Activated T-cell treated with anti-CD3 and anti-CD28 coated beads for 24 hours (primary cell): ENCODE measurements at regions not wholly inside any gene's neighbourhood (a gene's known extent, or its start where the extent isn't known, plus 50 kb on each side); places are given as distances from the start of the nearest gene placed in this dataset.

Source experiments
- DNase-seq: peaks from one replicate; pipeline ENCODE4 v3.0.0-alpha.2; 2020; ENCODE audit warnings: low read depth

GRCh38 chr13:89602655-89603054 lies 1744.8 kb upstream of the MIR17HG start:
- no peak for DNase-seq

- no peak for DNase-seq
These were observed 1744.3 kb upstream of the MIR17HG start for GRCh38 chr13:89603187-89603586.

DNA sequence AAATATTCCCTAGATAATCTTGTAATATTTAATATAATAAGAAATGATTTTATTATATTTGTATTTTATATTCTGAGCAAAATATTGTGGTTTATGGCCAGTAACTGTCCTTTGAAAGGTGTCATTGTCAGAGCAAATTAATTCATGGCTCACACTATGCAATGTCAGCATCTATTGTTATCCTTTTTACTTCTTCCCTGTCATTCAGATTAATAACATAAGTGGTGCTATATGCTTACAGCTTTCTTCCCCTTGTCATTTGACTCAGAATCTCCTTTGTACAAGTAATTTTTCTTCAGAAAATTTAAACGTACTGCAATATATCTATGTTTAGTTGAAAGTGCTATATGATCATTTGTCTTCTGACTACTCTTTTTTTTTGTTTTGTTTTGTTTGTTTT lies 1738.2 kb upstream of the MIR17HG start:
- DNase-seq: no peak

DNA sequence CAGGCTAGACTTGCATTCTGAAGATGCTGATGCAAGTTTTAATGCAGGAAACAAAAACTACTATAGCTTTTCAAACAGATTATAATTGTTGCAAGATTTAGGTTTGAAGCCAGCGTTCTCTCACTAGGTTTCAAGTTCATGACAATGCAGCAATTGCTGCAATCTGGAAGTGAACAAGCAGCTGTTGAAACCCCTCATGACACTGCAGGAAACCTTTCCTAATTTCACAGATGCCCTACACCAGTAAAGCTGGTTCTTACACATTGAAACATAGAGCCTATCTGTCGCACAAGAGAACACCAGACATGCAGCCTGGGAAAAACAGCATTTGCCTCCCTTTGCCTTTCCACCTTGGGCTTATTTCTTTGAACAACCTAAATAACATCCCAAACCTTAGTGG lies 1737.2 kb upstream of the MIR17HG start:
- DNase-seq: no peak

DNA sequence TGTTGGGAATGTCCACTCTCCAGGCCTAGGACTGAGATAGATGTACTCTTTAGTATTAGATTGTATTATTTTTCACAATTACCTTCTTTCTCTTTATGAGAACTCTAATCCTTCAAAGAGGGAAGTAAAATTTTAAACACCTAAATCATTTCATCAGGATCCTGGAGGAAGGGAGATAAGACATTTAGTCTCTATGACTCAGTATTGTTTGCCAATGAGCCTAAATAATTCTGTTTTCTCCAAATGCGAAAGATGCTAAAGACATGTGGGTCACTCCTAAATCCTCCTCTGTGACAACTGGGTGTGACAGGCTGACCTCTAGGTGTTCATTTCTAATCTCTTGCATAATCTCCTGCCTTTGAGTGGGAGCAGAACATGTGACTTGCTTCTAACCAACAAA lies 1736.6 kb upstream of the MIR17HG start:
- DNase-seq: no peak

- DNase-seq: no peak
These were observed 1719.5 kb upstream of the MIR17HG start for GRCh38 chr13:89627996-89628395.

DNA sequence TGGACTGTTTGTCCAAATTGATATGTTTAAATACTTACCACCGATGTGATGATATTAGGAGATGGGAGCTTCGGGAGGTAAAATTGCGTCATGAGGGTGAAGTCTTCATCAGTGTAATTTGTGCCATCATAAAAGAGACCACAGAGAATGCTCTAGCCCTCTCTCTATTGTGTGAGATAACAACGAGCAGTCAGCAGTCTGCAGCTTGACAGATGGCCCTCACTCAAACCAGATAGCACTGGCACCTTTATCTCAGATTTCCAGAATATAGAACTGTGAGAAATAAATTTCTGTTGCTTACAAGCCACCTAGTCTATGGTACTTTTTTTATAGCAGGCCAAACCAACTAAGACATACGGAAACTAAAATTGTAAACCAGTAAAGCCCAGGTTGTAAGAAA lies 1718.9 kb upstream of the MIR17HG start:
- no peak for DNase-seq

DNA sequence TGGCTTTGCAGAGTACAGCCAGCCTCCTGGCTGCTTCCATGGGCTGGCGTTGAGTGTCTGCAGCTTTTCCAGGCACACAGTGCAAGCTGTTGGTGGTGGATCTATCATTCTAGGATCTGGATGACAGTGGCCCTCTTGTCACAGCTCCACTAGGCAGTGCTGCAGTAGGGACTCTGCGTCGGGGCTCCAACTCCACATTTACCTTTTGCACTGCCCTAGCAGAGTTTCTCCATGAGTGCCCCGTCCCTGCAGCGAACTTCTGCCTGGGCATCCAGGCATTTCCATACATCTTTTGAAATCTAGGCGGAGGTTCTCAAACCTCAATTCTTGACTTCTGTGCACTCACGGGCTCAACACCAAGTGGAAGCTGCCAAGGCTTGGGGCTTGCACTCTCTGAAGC lies 1697.3 kb upstream of the MIR17HG start:
- no peak for DNase-seq

DNA sequence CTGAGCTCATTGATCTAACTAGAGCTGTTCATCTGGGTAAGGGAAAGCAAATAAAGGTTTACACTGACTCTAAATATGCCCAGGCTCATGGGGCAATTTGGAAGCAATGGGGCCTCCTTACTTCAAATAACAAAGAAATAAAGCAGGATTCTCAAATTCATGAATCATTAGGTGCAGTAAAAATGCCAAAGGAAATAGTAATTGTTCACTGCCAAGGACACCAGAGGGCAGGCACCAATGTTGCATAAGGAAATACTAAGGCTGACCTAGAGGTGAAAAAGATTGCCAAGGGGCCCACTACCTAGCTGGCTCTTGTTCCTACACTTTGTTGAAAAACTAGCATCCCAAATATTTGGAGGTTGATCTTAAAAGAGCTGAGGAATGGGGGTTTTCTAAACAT lies 1686.7 kb upstream of the MIR17HG start:
- no peak for DNase-seq

DNA sequence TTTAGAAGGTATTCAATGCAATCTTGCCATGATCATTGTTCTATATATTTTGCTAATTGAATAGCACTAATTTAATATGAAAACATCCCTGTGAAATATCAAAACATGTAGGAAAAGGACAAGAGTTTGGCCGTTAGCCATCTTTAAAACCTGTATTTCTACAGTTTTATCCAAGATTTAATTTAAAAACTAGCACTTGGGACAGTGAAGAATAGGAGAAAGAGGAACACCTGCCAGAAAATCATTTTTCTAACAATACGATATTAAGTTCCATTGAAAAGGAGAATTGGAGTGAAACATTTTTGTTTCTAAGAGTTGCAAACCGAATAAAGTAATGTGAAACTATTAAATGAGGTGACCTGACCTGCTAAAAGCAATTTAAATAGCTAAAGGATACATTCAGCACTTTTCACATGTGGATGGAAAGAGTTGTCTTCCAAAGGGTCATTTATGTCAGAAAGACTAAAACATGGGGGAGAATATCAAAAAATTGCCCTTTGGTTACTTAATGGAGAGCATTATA lies 1673.6 kb upstream of the MIR17HG start:
- no peak for DNase-seq

- DNase-seq: no peak
These were observed 1668.9 kb upstream of the MIR17HG start for GRCh38 chr13:89678466-89679121.

GRCh38 chr13:89684896-89685295 lies 1662.6 kb upstream of the MIR17HG start:
- no peak for DNase-seq

DNA sequence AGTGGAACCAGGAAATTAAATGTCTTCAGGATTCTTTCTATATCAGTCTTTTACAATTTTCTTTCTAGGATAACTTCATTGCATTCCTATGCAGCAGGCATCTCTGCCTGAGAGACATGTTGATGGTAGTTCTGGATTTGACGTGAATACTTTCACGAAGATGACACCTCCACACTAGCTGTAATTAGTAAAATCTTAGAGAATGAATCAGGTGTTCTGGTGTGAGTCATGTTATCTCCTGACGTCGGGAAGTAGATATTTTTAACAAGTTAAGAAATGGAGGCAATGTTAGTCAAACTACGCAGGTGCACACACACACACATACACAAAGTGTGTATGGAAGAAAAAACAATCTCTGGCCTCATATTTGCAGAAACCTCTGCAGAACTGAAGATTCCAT lies 1661.3 kb upstream of the MIR17HG start:
- no peak for DNase-seq

DNA sequence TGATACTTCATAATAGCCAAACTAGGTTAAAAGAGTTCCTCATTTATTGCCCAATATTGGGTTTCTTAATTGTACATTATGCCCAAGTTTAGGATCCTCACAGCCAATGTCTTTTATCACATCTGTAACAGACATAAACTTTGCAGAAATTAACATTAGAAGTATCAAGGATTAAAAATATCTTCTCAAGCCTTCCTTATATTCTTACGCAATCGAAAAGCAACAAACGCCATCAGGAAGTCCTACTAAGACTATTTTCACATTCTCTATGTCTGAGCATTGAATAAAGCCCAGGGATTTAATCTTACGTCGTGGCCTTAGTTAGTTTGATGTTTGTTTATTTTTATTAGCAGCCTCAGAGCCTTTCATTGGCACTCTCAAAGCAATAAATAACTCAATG lies 1660.4 kb upstream of the MIR17HG start:
- no peak for DNase-seq

DNA sequence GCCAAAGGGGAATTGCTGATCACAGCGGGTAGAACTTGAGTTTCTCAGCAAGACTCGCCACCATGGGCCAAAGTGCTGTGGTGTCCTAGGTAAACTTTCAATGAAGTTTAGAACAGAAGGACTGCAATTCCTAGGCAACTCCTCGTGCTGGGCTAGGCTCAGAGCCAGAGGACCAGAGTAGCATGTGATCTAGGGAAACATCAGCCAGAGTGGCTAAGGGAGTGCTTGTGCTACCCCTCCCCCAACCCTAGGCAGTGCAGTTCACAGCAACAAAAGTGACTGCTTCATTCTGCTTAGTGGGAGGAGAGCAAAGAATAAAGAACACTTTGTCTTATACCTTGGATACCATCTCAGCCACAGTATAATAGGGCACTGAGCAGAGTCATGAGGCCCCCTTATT lies 1658.6 kb upstream of the MIR17HG start:
- DNase-seq: no peak

- no peak for DNase-seq
These were observed 1653.0 kb upstream of the MIR17HG start for GRCh38 chr13:89694451-89694850.

GRCh38 chr13:89695343-89696257 lies 1651.9 kb upstream of the MIR17HG start:
- DNase-seq: peak; percentile 1

GRCh38 chr13:89701913-89702312 lies 1645.6 kb upstream of the MIR17HG start:
- DNase-seq: no peak

DNA sequence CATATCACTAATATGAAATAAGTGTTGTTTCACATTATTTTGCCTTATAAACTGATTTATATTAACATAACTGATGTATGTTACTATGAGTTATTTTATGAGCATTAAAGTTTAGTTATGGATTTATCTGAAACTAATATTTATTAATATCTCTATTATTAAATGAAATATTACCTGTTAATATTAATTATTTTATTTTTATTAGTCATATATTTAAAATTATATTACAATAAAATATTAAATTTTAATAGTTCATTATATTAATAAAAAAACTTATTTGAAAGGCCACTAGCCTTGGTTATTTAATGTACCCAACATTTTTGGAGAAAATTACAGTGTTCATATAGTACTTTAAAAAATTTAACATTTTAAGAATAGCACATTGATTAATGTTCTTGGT lies 1643.4 kb upstream of the MIR17HG start:
- no peak for DNase-seq

- no peak for DNase-seq
These were observed 1639.5 kb upstream of the MIR17HG start for GRCh38 chr13:89708013-89708412.

DNA sequence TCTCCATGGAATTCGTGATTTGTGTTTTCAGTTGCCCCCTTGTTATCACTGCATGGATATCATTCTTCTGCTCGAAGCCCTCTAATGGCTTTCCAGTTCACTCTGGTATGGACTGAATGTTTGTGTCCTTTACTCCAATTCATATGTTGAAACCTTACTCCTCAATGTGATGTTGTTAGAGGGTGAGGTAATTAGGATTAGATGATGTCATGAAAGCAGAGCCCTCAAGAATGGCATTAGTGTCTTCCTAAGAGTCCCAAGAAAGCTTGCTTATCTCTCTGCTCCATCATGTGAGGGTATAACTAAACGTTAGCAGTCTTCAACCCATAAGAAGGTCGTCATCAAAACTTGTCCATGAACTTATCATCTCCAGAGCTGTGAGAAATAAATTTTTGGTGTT lies 1626.3 kb upstream of the MIR17HG start:
- no peak for DNase-seq

DNA sequence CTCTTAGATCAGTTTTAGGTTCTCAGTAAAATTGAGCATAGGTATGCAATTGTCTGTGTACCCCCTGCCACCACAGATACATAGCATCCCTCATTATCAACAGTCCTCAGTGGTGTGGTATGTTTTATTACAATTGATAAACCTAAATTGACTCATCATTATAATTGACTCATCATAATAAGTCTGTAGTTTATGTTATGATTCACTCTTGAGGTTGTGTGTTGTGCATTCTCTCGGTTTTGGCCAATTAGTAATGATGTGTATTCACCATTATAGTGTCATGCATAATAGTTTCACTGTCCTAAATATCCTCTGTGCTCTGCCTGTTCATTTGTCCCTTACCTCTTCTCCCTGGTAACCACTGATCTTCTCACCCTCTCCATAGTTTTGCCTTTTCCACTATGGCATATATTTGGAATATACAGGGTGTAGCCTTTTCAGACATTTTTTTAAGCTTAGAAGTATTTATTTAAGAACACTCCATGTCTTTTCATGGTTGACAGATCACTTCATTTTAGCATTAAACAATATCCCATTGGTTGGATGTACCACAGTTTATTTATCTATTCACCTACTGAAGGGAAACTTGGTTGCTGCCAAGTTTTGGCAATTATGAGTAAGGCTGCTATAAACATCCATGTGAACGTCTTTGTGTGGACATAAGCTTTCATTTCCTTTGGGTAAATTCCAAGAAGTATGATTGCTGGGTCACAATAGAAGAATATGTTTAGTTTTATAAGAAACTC lies 1620.6 kb upstream of the MIR17HG start:
- DNase-seq: no peak

DNA sequence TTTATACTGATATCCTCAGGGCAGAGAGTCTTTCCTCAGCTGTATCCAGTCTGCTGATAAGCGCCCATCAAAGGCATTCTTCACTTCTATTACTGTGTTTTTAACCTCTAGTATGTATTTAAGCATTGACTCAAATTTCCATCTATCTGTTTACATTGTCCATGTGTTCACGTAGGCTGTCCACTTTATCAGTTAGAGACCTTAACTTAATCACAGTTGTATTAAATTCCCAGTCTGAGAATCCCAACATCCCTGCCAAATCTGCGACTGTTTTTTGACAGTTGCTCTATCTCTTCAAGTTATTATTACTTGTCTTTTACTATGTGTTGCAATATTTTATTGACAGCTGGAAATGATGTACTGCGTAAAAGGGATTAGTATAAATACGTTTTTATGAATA lies 1613.7 kb upstream of the MIR17HG start:
- no peak for DNase-seq
